ENCODE measurements at regions not wholly inside any gene's neighbourhood (a gene's known extent, or its start where the extent isn't known, plus 50 kb on each side); places are given as distances from the start of the nearest gene placed in this dataset.

- TF ChIP-seq CTCF (IDR thresholded peaks at IDR 0.05; ENCODE audit: poor library complexity) (no peak), EZH2 (IDR thresholded peaks at IDR 0.05; ENCODE audit: borderline replicate concordance) (no peak)
Measured at GRCh38 chr15:94083467-94084052, 147.8 kb upstream of the MCTP2 start.

Measured in hepatocyte (in vitro differentiated cells).